ENCODE measurements at regions not wholly inside any gene's neighbourhood (a gene's known extent, or its start where the extent isn't known, plus 50 kb on each side); places are given as distances from the start of the nearest gene placed in this dataset.

DNA sequence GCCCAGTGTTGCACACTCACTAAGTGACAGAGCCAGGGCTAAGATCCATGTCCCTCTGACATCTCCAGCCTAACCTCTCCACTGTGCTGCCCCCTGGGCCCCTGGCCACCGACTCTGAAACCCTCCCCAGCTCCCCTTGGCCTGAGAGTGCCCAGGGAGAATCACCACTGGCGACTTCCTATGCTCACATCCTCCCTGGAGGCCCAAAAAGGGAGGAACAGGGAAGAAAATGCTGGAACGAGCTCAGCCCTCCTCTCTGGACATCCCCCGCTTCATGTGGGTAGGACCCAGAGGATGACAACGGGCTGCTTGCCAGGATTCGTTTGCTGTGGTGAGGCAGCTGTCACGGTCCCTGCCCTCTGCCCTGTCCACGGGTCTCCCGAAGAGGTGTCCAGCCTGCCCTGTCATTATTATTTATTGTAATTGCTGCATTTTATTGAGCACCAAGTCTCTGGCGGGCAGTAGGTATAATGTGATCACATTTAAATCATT is 153.5 kb upstream of the RPL38 start:
- TF ChIP-seq, protein P1, sequence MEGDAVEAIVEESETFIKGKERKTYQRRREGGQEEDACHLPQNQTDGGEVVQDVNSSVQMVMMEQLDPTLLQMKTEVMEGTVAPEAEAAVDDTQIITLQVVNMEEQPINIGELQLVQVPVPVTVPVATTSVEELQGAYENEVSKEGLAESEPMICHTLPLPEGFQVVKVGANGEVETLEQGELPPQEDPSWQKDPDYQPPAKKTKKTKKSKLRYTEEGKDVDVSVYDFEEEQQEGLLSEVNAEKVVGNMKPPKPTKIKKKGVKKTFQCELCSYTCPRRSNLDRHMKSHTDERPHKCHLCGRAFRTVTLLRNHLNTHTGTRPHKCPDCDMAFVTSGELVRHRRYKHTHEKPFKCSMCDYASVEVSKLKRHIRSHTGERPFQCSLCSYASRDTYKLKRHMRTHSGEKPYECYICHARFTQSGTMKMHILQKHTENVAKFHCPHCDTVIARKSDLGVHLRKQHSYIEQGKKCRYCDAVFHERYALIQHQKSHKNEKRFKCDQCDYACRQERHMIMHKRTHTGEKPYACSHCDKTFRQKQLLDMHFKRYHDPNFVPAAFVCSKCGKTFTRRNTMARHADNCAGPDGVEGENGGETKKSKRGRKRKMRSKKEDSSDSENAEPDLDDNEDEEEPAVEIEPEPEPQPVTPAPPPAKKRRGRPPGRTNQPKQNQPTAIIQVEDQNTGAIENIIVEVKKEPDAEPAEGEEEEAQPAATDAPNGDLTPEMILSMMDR (IDR thresholded peaks at IDR 0.05), result no peak
- no peak for TF ChIP-seq EZH2 (IDR thresholded peaks at IDR 0.05)

All from neural progenitor cell (in vitro differentiated cells).